Lung (tissue), 11 donors: ENCODE measurements at regions not wholly inside any gene's neighbourhood (a gene's known extent, or its start where the extent isn't known, plus 50 kb on each side); places are given as distances from the start of the nearest gene placed in this dataset.
A peak's percentile ranks its signal among the peaks of the same experiment; 100 is the strongest.
"Not testable (repeated sequence)": the region's sequence is repeated elsewhere in the genome, so short reads cannot be mapped to it uniquely, and the experiment has no call there.

Experiments used
- ATAC-seq: fragments of 200-7000 bp; cut with Tn5 transposase; one replicate; pipeline ENCODE4 v1.9.1; 2020; ENCODE audit warnings: moderate number of reproducible peaks; ENCODE audit not compliant: insufficient read depth, low FRiP score
- DNase-seq, 3 donors: peaks; one replicate each; pipeline ENCODE4 v3.0.0-alpha.2; 2013 to 2017
- H3K27ac ChIP-seq, 2 donors: one replicate each; pipeline ENCODE4 v1.5.1; 2013; ENCODE audit warnings: mild to moderate bottlenecking in 2 of 2, moderate library complexity in 2 of 2, control low read depth in 1 of 2, inconsistent platforms in 1 of 2, low read depth in 1 of 2, low read length in 1 of 2
- H3K27me3 ChIP-seq, 3 donors: one replicate each; pipeline ENCODE4 v1.5.1; 2013; ENCODE audit warnings: low read length in 2 of 3; ENCODE audit not compliant: control insufficient read depth in 3 of 3, insufficient read depth in 3 of 3
- H3K36me3 ChIP-seq, 4 donors: one replicate each; pipeline ENCODE4 v1.5.1; 2013; ENCODE audit warnings: low read length in 4 of 4, mild to moderate bottlenecking in 1 of 4, moderate library complexity in 1 of 4; ENCODE audit not compliant: control insufficient read depth in 4 of 4, insufficient read depth in 4 of 4
- H3K4me1 ChIP-seq, 5 donors: one replicate each; pipeline ENCODE4 v1.5.1; 2013; ENCODE audit warnings: low read length in 5 of 5, mild to moderate bottlenecking in 2 of 5, moderate library complexity in 1 of 5; ENCODE audit not compliant: control insufficient read depth in 5 of 5, insufficient read depth in 5 of 5
- H3K4me3 ChIP-seq: one replicate; pipeline ENCODE4 v1.5.1; 2013; ENCODE audit warnings: mild to moderate bottlenecking, control low read depth, moderate library complexity
- H3K9ac ChIP-seq, 2 donors: one replicate each; pipeline ENCODE4 v1.5.1; 2013; ENCODE audit warnings: low read length in 2 of 2, control low read depth in 1 of 2; ENCODE audit not compliant: insufficient read depth in 1 of 2
- H3K9me3 ChIP-seq, 4 donors: one replicate each; pipeline ENCODE4 v1.5.1; 2013; ENCODE audit warnings: low read length in 3 of 4, mild to moderate bottlenecking in 1 of 4, moderate library complexity in 1 of 4; ENCODE audit not compliant: control insufficient read depth in 4 of 4, insufficient read depth in 3 of 4
- CTCF ChIP-seq: IDR thresholded peaks from 2 replicates; pipeline ENCODE4 v1.5.1; 2012; ENCODE audit warnings: mild to moderate bottlenecking; ENCODE audit errors: control extremely low read depth, extremely low read depth
- WGBS, 2 donors: extraction: QIAGEN DNeasy Blood & Tissue Kit; methylation state at CpG; one replicate each; pipeline ENCODE4 v1.1.7; 2013; 5-methylcytosine and 5-hydroxymethylcytosine counted together
- donor health status: control.
- donor health status: control.
- donor health status: Bipolar disorder and iron deficiency.
- donor health status: healthy.
- donor health status: DM: yes; HTN: yes; CAD: no.

GRCh38 chr2:133991606-133992168 is 262.2 kb upstream of the MGAT5 start:
- DNase-seq (no peak), ATAC-seq (no peak)
- WGBS, 2 donors = 70 to 79% methylated on average over 3 of the region's 3 CpGs

GRCh38 chr2:133992454-133992853 is 261.4 kb upstream of the MGAT5 start:
- no peak for DNase-seq
- H3K9me3 ChIP-seq = peaks cover 0 to 7% (median 0%) of the 10 kb centered on the region in 4 donors
- peak overlapping the region in 1 of 2 donors; percentile 33 for H3K27ac ChIP-seq
- H3K36me3 ChIP-seq = no peaks in the 10 kb centered on the region
- no peak for TF ChIP-seq CTCF
- ATAC-seq = no peak
- H3K9ac ChIP-seq = no peak overlapping the region
- peaks cover 0 to 1% (median 0%) of the 10 kb centered on the region in 5 donors for H3K4me1 ChIP-seq
- no peaks in the 10 kb centered on the region for H3K27me3 ChIP-seq
- no peak overlapping the region for H3K4me3 ChIP-seq
- 78 to 79% methylated on average over 1 of the region's 1 CpG for WGBS, 2 donors

More at GRCh38 chr2:133991606-133992168, 262.2 kb upstream of the MGAT5 start:
- H3K27ac ChIP-seq = peak overlapping the region in 1 of 2 donors; percentile 33
- no peaks in the 10 kb centered on the region for H3K36me3 ChIP-seq
- no peak overlapping the region for H3K9ac ChIP-seq
- H3K27me3 ChIP-seq = no peaks in the 10 kb centered on the region
- H3K4me3 ChIP-seq = no peak overlapping the region
- H3K4me1 ChIP-seq = peaks cover 0 to 3% (median 0%) of the 10 kb centered on the region in 5 donors
- H3K9me3 ChIP-seq = peaks cover 0 to 7% (median 0%) of the 10 kb centered on the region in 4 donors
- TF ChIP-seq CTCF = no peak

GRCh38 chr2:133993160-133993559 is 260.7 kb upstream of the MGAT5 start:
- DNase-seq (no peak), ATAC-seq (no peak)
- Histone ChIP-seq H3K36me3 (no peaks in the 10 kb centered on the region), H3K27me3 (no peaks in the 10 kb centered on the region), H3K9me3 (peaks cover 0 to 7% (median 0%) of the 10 kb centered on the region in 4 donors), H3K4me3 (no peak overlapping the region), H3K27ac (no peak overlapping the region), H3K9ac (no peak overlapping the region), H3K4me1 (peaks cover 0 to 1% (median 0%) of the 10 kb centered on the region in 5 donors)
- WGBS, 2 donors = 62 to 72% methylated on average over 3 of the region's 3 CpGs
- no peak for TF ChIP-seq CTCF

- not testable (repeated sequence) for H3K9me3 ChIP-seq, H3K9ac ChIP-seq, H3K27ac ChIP-seq, H3K4me1 ChIP-seq, DNase-seq, H3K4me3 ChIP-seq, H3K27me3 ChIP-seq, ATAC-seq, H3K36me3 ChIP-seq
- WGBS, 2 donors = 89 to 96% methylated on average over 4 of the region's 4 CpGs
Measured at GRCh38 chr2:133998726-133999125, 255.1 kb upstream of the MGAT5 start.
